ENCODE measurements at regions not wholly inside any gene's neighbourhood (a gene's known extent, or its start where the extent isn't known, plus 50 kb on each side); places are given as distances from the start of the nearest gene placed in this dataset.

DNA sequence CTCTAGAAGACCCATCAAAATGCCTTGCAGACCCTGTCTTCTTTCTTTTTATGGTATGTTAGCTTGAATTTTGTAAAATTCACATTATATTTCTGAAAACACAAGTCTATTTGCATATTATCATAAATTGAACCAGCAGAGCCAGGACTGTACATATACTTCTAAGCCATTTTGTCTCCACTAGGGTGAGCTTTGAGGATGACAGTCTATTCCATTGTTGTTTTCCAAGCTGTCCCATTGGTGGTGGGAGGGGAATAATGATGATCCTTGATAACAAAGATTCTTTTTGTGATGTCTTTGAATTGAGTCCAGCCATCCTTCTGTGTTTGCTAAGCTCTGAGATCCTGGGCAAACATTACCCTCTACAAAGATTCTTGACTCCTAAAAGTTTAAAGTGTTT is 359.3 kb upstream of the PCDH20 start:
- Histone ChIP-seq H3K27ac (ENCODE audit: low read depth, low read length) (no peak overlapping the region), H3K9ac (ENCODE audit: low read length) (no peak overlapping the region), H3K9me3 (ENCODE audit: control insufficient read depth in 1 of 2, insufficient read depth in 1 of 2, low read depth in 1 of 2, low read length in 2 of 2) (no peaks in the 10 kb centered on the region), H3K4me2 (ENCODE audit: low read length) (no peak overlapping the region), H3K4me1 (ENCODE audit: control insufficient read depth in 1 of 2, insufficient read depth in 2 of 2, low read length in 2 of 2) (no peaks in the 10 kb centered on the region), H3K9me2 (ENCODE audit: insufficient read depth) (no peaks in the 10 kb centered on the region), H3K27me3 (ENCODE audit: insufficient read depth, low read length) (no peaks in the 10 kb centered on the region), H3K36me3 (ENCODE audit: control insufficient read depth in 1 of 2, insufficient read depth in 2 of 2, low read length in 2 of 2) (no peaks in the 10 kb centered on the region), H4K20me1 (ENCODE audit: insufficient read depth) (no peaks in the 10 kb centered on the region), H3K4me3 (replicated peaks in 1 of 2; ENCODE audit: low read depth in 1 of 2, low read length in 2 of 2) (no peak overlapping the region), H3K79me2 (ENCODE audit: insufficient read depth, low read length) (no peaks in the 10 kb centered on the region), H2AFZ (ENCODE audit: low read depth, low read length, poor library complexity, severe bottlenecking) (no peak overlapping the region)
- ChIA-PET RAD21 (ENCODE audit: low non-redundant PET in 1 of 2, low total read pairs in 2 of 2, uncharacterized antibody in 2 of 2, unreplicated experiment in 2 of 2) (no interaction called here), POLR2A (no interaction called here), CTCF (no interaction called here)
- ATAC-seq (no peak), DNase-seq (ENCODE audit: low read depth, low spot score) (no peak)
- intact Hi-C loops (cut with micrococcal nuclease) = no loop called here
- BruUV-seq (replicated peaks) = no TSS peak
- no peak for TF ChIP-seq EZH2 (IDR thresholded peaks at IDR 0.05)
- no peak for TF ChIP-seq CBX3 (IDR thresholded peaks at IDR 0.05; ENCODE audit: low read depth)
- TF ChIP-seq REST (IDR thresholded peaks at IDR 0.05; ENCODE audit: low read depth) = no peak
- TF ChIP-seq POLR2AphosphoS5 (IDR thresholded peaks at IDR 0.05; ENCODE audit: low read depth, low read length) = no peak
- no peak for TF ChIP-seq CEBPB (IDR thresholded peaks at IDR 0.05; ENCODE audit: low read depth)
- no peak for TF ChIP-seq RAD21 (IDR thresholded peaks at IDR 0.05; ENCODE audit: low read depth)
- no peak for TF ChIP-seq FOSL1 (IDR thresholded peaks at IDR 0.05; ENCODE audit: low read depth)
- TF ChIP-seq YY1 (IDR thresholded peaks at IDR 0.05; ENCODE audit: extremely low read depth, insufficient replicate concordance, low read depth, low read length) = no peak
- TF ChIP-seq EZH2phosphoT487 (IDR thresholded peaks at IDR 0.05; ENCODE audit: borderline replicate concordance) = no peak
- TF ChIP-seq, protein P1, sequence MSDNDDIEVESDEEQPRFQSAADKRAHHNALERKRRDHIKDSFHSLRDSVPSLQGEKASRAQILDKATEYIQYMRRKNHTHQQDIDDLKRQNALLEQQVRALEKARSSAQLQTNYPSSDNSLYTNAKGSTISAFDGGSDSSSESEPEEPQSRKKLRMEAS (IDR thresholded peaks at IDR 0.05) = no peak
- no peak for TF ChIP-seq TCF7L2 (IDR thresholded peaks at IDR 0.05; ENCODE audit: borderline replicate concordance, extremely low read depth, insufficient read depth, insufficient read length)
- no peak for TF ChIP-seq CTCF (IDR thresholded peaks at IDR 0.05 in 2 of 3, conservative IDR thresholded peaks at IDR 0.05 in 1 of 3; ENCODE audit: borderline replicate concordance in 1 of 3, insufficient read depth in 1 of 3, low read depth in 2 of 3, low read length in 2 of 3)
- no peak for TF ChIP-seq ZNF274 (IDR thresholded peaks at IDR 0.05; ENCODE audit: low read depth, low read length)
- TF ChIP-seq SRF (IDR thresholded peaks at IDR 0.05; ENCODE audit: low read depth) = no peak
- no peak for TF ChIP-seq ELF1 (IDR thresholded peaks at IDR 0.05; ENCODE audit: borderline replicate concordance, low read depth)
- no peak for TF ChIP-seq JUND (IDR thresholded peaks at IDR 0.05)

Data from HCT116 (cell line).